GM23248 (cell line): ENCODE measurements at regions not wholly inside any gene's neighbourhood (a gene's known extent, or its start where the extent isn't known, plus 50 kb on each side); places are given as distances from the start of the nearest gene placed in this dataset.
"Not testable (repeated sequence)": the region's sequence is repeated elsewhere in the genome, so short reads cannot be mapped to it uniquely, and the experiment has no call there.

Experiments
- DNase-seq: peaks from one replicate; pipeline ENCODE4 v3.0.0-alpha.2; 2015
- H2AFZ ChIP-seq: fragments of 200-600 bp; sonication (generic); 2 replicates; pipeline ENCODE4 v1.6.1; 2016; ENCODE audit warnings: antibody characterized with exemption
- H3F3A ChIP-seq: fragments of 200-600 bp; sonication (generic); 2 replicates; pipeline ENCODE4 v1.6.1; 2016; ENCODE audit warnings: mild to moderate bottlenecking, antibody characterized with exemption, mixed run types; ENCODE audit not compliant: insufficient read depth
- H3K27ac ChIP-seq: fragments of 200-600 bp; sonication (generic); 2 replicates; pipeline ENCODE4 v1.5.1; 2016; ENCODE audit warnings: mild to moderate bottlenecking
- H3K27me3 ChIP-seq: fragments of 200-600 bp; sonication (generic); replicated peaks from 2 replicates; pipeline ENCODE4 v1.6.1; 2016; ENCODE audit warnings: mild to moderate bottlenecking; ENCODE audit not compliant: insufficient read depth
- H3K36me3 ChIP-seq: fragments of 200-600 bp; sonication (generic); 2 replicates; pipeline ENCODE4 v1.6.1; 2016; ENCODE audit warnings: low read depth, mild to moderate bottlenecking
- H3K4me1 ChIP-seq: fragments of 200-600 bp; sonication (generic); 2 replicates; pipeline ENCODE4 v1.6.1; 2016; ENCODE audit warnings: mild to moderate bottlenecking; ENCODE audit not compliant: insufficient read depth
- H3K4me2 ChIP-seq: fragments of 200-600 bp; sonication (generic); one replicate; pipeline ENCODE4 v1.6.1; 2016; ENCODE audit warnings: mild to moderate bottlenecking; ENCODE audit not compliant: unreplicated experiment
- H3K4me3 ChIP-seq: fragments of 200-600 bp; sonication (generic); 2 replicates; pipeline ENCODE4 v1.5.1; 2016; ENCODE audit warnings: mild to moderate bottlenecking
- H3K79me2 ChIP-seq: fragments of 200-600 bp; sonication (generic); 2 replicates; pipeline ENCODE4 v1.6.1; 2016; ENCODE audit warnings: mild to moderate bottlenecking; ENCODE audit not compliant: insufficient read depth
- H3K9ac ChIP-seq: fragments of 200-600 bp; sonication (generic); 2 replicates; pipeline ENCODE4 v1.6.1; 2016; ENCODE audit warnings: mild to moderate bottlenecking
- H3K9me2 ChIP-seq: fragments of 200-600 bp; sonication (generic); 2 replicates; pipeline ENCODE4 v1.6.1; 2016; ENCODE audit warnings: mixed run types, mild to moderate bottlenecking, moderate library complexity; ENCODE audit not compliant: insufficient read depth
- H3K9me3 ChIP-seq: fragments of 200-600 bp; sonication (generic); one replicate; pipeline ENCODE4 v1.6.1; 2017; ENCODE audit warnings: low read depth
- H4K20me1 ChIP-seq: fragments of 200-600 bp; sonication (generic); 2 replicates; pipeline ENCODE4 v1.6.0; 2016; ENCODE audit not compliant: insufficient read depth
- EZH2 ChIP-seq: fragments of 200-600 bp; sonication (generic); IDR thresholded peaks from 2 replicates; pipeline ENCODE4 v1.6.1; 2018; ENCODE audit warnings: antibody characterized with exemption, mild to moderate bottlenecking; ENCODE audit not compliant: insufficient read depth, poor library complexity, severe bottlenecking
- EZH2phosphoT487 ChIP-seq: fragments of 200-600 bp; sonication (generic); IDR thresholded peaks from 2 replicates; pipeline ENCODE4 v1.6.1; 2018; ENCODE audit warnings: antibody characterized with exemption, moderate library complexity, mild to moderate bottlenecking, low read depth; ENCODE audit not compliant: insufficient read depth
- WGBS, 2 experiments: methylation state at CpG; one replicate each; pipeline ENCODE4 v1.1.6; 2015 to 2017; ENCODE audit warnings: low lambda C conversion rate in 2 of 2, low coverage in 1 of 2; ENCODE audit errors: missing lambda C conversion rate in 2 of 2; 5-methylcytosine and 5-hydroxymethylcytosine counted together
- in situ Hi-C: fragments of 300-500 bp; cut with MboI; formaldehyde crosslinking; loops from 2 replicates; pipeline ENCODE4 v1.15.0; 2020

DNA sequence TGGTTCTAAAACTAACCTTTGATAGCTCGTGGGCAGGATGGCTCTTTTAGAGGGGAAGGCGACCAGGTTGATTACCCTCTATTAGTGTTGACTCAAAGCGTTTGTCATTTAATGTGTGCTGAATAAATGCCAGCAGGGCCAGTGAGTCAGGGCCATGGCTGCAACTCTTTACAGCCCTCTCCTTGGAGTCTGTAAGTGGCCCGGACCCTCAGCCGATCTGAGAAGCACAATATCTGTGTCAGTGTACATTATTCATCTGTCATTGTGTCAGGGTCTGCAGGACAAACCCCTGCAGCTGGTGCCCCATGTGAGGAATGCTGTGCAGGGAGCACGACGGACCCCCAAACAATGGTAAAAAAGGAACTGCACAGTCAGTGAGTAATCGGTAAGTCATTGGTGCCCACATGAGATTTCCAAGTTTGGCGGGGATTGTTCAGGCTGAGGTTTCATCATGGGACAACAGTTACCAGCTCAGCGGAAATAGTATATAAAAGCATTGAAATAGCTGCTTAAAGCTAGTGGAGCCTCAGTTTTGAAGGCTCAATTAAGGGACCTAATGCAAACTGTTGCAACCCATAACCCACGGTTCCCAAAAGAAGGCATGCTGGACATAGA is 139.1 kb downstream of the ZNF675 start:
- no peak for DNase-seq
- no peaks in the 10 kb centered on the region for H3K36me3 ChIP-seq
- TF ChIP-seq EZH2phosphoT487 (no peak), EZH2 (no peak)
- no peak overlapping the region for H3K4me3 ChIP-seq
- H3K9me3 ChIP-seq = no peaks in the 10 kb centered on the region
- WGBS, 2 experiments = 33 to 35% methylated on average over 11 of the region's 11 CpGs
- no peak overlapping the region for H2AFZ ChIP-seq
- no peaks in the 10 kb centered on the region for H3K27me3 ChIP-seq
- no peak overlapping the region for H3K4me2 ChIP-seq
- H3K79me2 ChIP-seq = no peaks in the 10 kb centered on the region
- in situ Hi-C loops = no loop called here
- no peaks in the 10 kb centered on the region for H4K20me1 ChIP-seq
- no peaks in the 10 kb centered on the region for H3K9me2 ChIP-seq
- H3K27ac ChIP-seq = no peak overlapping the region
- H3K9ac ChIP-seq = no peak overlapping the region
- H3F3A ChIP-seq = no peaks in the 10 kb centered on the region
- H3K4me1 ChIP-seq = no peaks in the 10 kb centered on the region

DNA sequence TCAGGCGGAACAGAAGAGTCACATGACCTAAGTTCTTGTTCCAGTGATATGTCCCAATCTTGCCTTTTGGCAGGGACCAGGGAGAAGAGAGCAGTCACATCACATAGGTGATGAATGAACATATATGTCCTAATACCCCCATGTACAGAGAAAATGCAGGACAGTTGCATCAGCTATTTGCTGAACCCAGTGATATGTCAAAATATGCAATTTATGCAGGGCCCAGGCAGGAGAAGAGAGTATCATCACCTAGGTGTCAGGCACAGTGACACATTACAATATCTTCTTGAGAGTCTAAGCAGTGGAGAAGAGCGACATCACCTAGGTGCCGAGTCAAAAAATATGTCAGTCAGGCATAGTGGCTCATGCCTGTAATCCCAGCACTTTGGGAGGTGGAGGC is 139.9 kb downstream of the ZNF675 start:
- Histone ChIP-seq H3F3A (no peaks in the 10 kb centered on the region), H4K20me1 (no peaks in the 10 kb centered on the region), H3K27ac (no peak overlapping the region), H3K4me2 (no peak overlapping the region), H3K4me1 (no peaks in the 10 kb centered on the region), H3K27me3 (no peaks in the 10 kb centered on the region), H2AFZ (no peak overlapping the region), H3K36me3 (no peaks in the 10 kb centered on the region), H3K9ac (no peak overlapping the region), H3K9me2 (no peaks in the 10 kb centered on the region), H3K9me3 (no peaks in the 10 kb centered on the region), H3K4me3 (no peak overlapping the region), H3K79me2 (no peaks in the 10 kb centered on the region)
- 48 to 64% methylated on average over 3 of the region's 3 CpGs for WGBS, 2 experiments
- TF ChIP-seq EZH2 (no peak), EZH2phosphoT487 (no peak)
- in situ Hi-C loops = no loop called here
- DNase-seq = no peak

DNA sequence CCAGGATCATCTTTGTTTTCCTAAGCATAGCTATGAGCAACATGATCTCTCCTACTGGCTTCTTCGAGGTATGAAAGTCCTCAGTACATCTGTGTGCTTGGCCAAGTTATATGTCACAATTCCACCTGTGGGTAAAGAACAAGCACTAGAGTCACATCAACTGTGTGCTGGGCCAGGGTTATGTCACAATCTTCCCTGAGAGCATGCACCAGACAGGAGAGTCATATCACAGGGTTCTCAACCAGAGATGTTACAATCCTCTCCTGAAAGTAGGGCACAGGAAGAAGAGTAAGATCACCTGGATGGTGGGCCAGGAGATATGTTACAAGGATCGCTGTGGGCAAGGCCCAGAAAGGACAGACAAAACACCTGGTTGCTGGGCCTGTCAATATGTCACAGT is 143.7 kb downstream of the ZNF675 start:
- no peak overlapping the region for H3K9ac ChIP-seq
- in situ Hi-C loops = no loop called here
- no peak overlapping the region for H3K27ac ChIP-seq
- H3K79me2 ChIP-seq = no peaks in the 10 kb centered on the region
- no peak overlapping the region for H3K4me2 ChIP-seq
- no peaks in the 10 kb centered on the region for H3K27me3 ChIP-seq
- no peaks in the 10 kb centered on the region for H4K20me1 ChIP-seq
- no peaks in the 10 kb centered on the region for H3K9me3 ChIP-seq
- no peaks in the 10 kb centered on the region for H3K36me3 ChIP-seq
- no peaks in the 10 kb centered on the region for H3K4me1 ChIP-seq
- no peaks in the 10 kb centered on the region for H3K9me2 ChIP-seq
- no peak for DNase-seq
- H2AFZ ChIP-seq = no peak overlapping the region
- H3K4me3 ChIP-seq = no peak overlapping the region
- 9 to 16% methylated on average over 2 of the region's 2 CpGs for WGBS, 2 experiments
- TF ChIP-seq EZH2phosphoT487 (no peak), EZH2 (no peak)
- H3F3A ChIP-seq = no peaks in the 10 kb centered on the region

DNA sequence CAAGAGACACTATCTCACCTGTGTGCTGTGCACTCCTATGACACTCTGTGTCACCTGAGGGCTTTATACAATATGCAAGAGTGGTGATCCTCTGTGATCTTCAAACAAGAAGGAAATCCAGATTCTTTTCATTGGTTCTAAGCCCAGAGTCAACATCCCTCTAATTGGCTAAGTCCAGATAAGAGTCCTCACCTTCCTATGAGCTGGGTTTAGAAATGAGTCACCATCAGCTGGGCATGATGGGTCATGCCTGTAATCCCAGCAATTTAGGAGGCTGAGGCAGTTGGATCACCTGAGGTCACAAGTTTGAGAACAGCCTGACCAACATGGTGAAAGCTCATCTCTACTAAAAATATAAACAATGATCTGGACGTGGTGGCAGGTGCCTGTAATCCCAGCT is 144.4 kb downstream of the ZNF675 start:
- in situ Hi-C loops = no loop called here
- Histone ChIP-seq H3K9me2 (no peaks in the 10 kb centered on the region), H3F3A (no peaks in the 10 kb centered on the region), H3K27me3 (no peaks in the 10 kb centered on the region), H3K79me2 (no peaks in the 10 kb centered on the region), H4K20me1 (no peaks in the 10 kb centered on the region), H3K4me2 (no peak overlapping the region), H2AFZ (no peak overlapping the region), H3K36me3 (no peaks in the 10 kb centered on the region), H3K4me3 (no peak overlapping the region), H3K9me3 (no peaks in the 10 kb centered on the region), H3K4me1 (no peaks in the 10 kb centered on the region), H3K27ac (no peak overlapping the region), H3K9ac (no peak overlapping the region)
- no peak for DNase-seq
- 9 to 17% methylated on average over 1 of the region's 1 CpG for WGBS, 2 experiments
- TF ChIP-seq EZH2 (no peak), EZH2phosphoT487 (no peak)

DNA sequence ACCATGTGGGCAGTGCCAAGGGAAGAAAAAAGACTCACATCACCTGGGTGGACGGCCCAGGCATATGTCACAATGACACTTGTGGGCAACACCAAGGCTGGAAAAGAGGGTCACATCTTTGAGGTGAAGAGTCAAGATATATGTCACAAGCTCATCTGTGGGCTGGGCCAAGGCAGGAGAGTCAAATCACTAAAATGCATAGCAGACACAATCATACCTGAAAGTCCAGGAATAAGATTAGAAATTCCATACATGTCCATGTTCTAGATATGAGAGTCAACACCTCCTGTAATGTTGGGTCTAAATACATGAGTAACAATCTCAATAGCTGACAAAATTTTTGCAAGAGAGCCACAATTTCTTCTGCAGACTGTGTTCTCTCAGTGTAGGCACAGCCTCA is 145.0 kb downstream of the ZNF675 start:
- H3F3A ChIP-seq = no peaks in the 10 kb centered on the region
- no peak overlapping the region for H3K9ac ChIP-seq
- in situ Hi-C loops = no loop called here
- H3K27me3 ChIP-seq = no peaks in the 10 kb centered on the region
- H3K4me1 ChIP-seq = no peaks in the 10 kb centered on the region
- H3K79me2 ChIP-seq = no peaks in the 10 kb centered on the region
- TF ChIP-seq EZH2 (no peak), EZH2phosphoT487 (no peak)
- no peaks in the 10 kb centered on the region for H3K9me2 ChIP-seq
- H3K36me3 ChIP-seq = no peaks in the 10 kb centered on the region
- WGBS, 2 experiments = 0 to 12% methylated on average over 1 of the region's 1 CpG
- no peak overlapping the region for H3K27ac ChIP-seq
- no peaks in the 10 kb centered on the region for H3K9me3 ChIP-seq
- no peak for DNase-seq
- no peak overlapping the region for H3K4me3 ChIP-seq
- no peak overlapping the region for H2AFZ ChIP-seq
- H4K20me1 ChIP-seq = no peaks in the 10 kb centered on the region
- H3K4me2 ChIP-seq = no peak overlapping the region

DNA sequence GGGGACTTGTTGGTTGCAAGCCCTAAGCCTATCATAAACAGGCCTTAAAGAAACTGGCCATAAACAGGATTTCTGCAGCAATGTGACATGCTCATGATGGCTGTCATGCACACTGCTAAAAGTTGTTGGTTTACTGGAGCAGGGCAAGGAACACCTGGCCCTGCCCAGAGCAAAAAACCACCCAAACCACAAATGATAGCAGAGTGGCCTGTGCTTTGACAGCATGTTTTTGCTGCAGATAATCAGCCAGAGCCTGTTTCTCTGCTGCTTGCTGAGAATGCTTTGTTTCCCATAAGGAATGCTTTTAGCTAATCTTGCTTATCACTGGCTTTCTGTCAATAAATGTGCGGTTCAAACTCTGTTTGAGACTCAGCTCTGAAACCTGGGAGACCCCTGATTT is 144.9 kb upstream of the ZNF91 start:
- H3K4me1 ChIP-seq, H3K9ac ChIP-seq, H3K4me2 ChIP-seq, H3K79me2 ChIP-seq, in situ Hi-C loops, H3K4me3 ChIP-seq, H3K27me3 ChIP-seq, H2AFZ ChIP-seq, H3F3A ChIP-seq, H3K36me3 ChIP-seq, H3K27ac ChIP-seq, H4K20me1 ChIP-seq, DNase-seq, H3K9me2 ChIP-seq, H3K9me3 ChIP-seq: not testable (repeated sequence)
- WGBS, 2 experiments = 24 to 36% methylated on average over 1 of the region's 1 CpG
